Body of pancreas (tissue), 4 donors: ENCODE measurements at regions not wholly inside any gene's neighbourhood (a gene's known extent, or its start where the extent isn't known, plus 50 kb on each side); places are given as distances from the start of the nearest gene placed in this dataset.

Experiments
- POLR2A ChIP-seq, 3 donors: fragments of 450-650 bp; IDR thresholded peaks; one replicate each; pipeline ENCODE4 v1.6.1; 2016; ENCODE audit warnings: antibody characterized with exemption in 3 of 3, mild to moderate bottlenecking in 2 of 3
- TF ChIP-seq, protein P1 (sequence below), 7 experiments: fragments of 450-650 bp in 4 of 7; fragments of 200-600 bp in 3 of 7; sonication (generic) in 3 of 7; IDR thresholded peaks; one replicate each; pipeline ENCODE4 v1.5.1; 2016 to 2019; ENCODE audit warnings: antibody characterized with exemption in 7 of 7

DNA sequence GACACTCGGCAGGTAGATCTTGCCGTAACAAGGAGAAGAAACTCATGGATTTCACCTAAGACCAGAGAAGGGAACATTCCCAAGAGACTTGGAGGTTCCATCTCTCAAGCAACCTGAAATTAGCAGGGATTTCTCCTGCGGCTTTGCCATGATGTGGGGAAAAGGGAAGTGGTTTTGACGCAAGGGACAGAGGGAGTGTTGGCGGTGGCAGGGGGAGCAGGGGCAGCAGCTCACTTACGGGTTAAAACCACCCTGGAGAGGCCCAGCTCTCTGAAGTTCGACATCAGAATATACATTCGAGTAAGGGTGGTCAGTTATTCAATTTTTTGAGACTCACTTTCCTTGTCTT lies 76.1 kb upstream of the POMP start:
- TF ChIP-seq, protein P1, sequence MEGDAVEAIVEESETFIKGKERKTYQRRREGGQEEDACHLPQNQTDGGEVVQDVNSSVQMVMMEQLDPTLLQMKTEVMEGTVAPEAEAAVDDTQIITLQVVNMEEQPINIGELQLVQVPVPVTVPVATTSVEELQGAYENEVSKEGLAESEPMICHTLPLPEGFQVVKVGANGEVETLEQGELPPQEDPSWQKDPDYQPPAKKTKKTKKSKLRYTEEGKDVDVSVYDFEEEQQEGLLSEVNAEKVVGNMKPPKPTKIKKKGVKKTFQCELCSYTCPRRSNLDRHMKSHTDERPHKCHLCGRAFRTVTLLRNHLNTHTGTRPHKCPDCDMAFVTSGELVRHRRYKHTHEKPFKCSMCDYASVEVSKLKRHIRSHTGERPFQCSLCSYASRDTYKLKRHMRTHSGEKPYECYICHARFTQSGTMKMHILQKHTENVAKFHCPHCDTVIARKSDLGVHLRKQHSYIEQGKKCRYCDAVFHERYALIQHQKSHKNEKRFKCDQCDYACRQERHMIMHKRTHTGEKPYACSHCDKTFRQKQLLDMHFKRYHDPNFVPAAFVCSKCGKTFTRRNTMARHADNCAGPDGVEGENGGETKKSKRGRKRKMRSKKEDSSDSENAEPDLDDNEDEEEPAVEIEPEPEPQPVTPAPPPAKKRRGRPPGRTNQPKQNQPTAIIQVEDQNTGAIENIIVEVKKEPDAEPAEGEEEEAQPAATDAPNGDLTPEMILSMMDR (IDR thresholded peaks at IDR 0.05), result no peak
- no peak for TF ChIP-seq POLR2A (IDR thresholded peaks at IDR 0.05)
